ENCODE measurements at regions not wholly inside any gene's neighbourhood (a gene's known extent, or its start where the extent isn't known, plus 50 kb on each side); places are given as distances from the start of the nearest gene placed in this dataset.
"Not testable (repeated sequence)": the region's sequence is repeated elsewhere in the genome, so short reads cannot be mapped to it uniquely, and the experiment has no call there.

- not testable (repeated sequence) for TF ChIP-seq FOXK2 (IDR thresholded peaks at IDR 0.05); ZNF384 (IDR thresholded peaks at IDR 0.05); FOXA1 (IDR thresholded peaks at IDR 0.05); SUZ12 (IDR thresholded peaks at IDR 0.05); LEF1 (IDR thresholded peaks at IDR 0.05; ENCODE audit: borderline replicate concordance); BHLHE40 (IDR thresholded peaks at IDR 0.05; ENCODE audit: borderline replicate concordance); TARDBP (IDR thresholded peaks at IDR 0.05); ELF4 (IDR thresholded peaks at IDR 0.05); FOXM1 (IDR thresholded peaks at IDR 0.05; ENCODE audit: borderline replicate concordance); SP1 (IDR thresholded peaks at IDR 0.05); NFRKB (IDR thresholded peaks at IDR 0.05)
Observed at GRCh38 chr15:19996574-19997194, 544.9 kb downstream of the GOLGA6L6 start.

Measured in HEK293T (cell line).